Dendritic cell treated with granulocyte-macrophage colony-stimulating factor and Interleukin-4, amounts not matched to agents 40 ng/mL and 50 ng/mL, for 4 days (primary cell): ENCODE measurements at regions not wholly inside any gene's neighbourhood (a gene's known extent, or its start where the extent isn't known, plus 50 kb on each side); places are given as distances from the start of the nearest gene placed in this dataset.

Source experiments
- H3K27ac Mint-ChIP-seq: one replicate; pipeline ENCODE4 v1.8.0; 2022; ENCODE audit warnings: mild to moderate bottlenecking, mixed read lengths
- H3K27me3 Mint-ChIP-seq: one replicate; pipeline ENCODE4 v1.8.0; 2022; ENCODE audit warnings: mild to moderate bottlenecking, mixed read lengths
- H3K36me3 Mint-ChIP-seq: one replicate; pipeline ENCODE4 v1.8.0; 2022; ENCODE audit warnings: low read depth, mixed read lengths
- H3K4me1 Mint-ChIP-seq: one replicate; pipeline ENCODE4 v1.8.0; 2022; ENCODE audit warnings: low read depth, mixed read lengths
- H3K4me3 Mint-ChIP-seq: one replicate; pipeline ENCODE4 v1.8.0; 2022; ENCODE audit warnings: mild to moderate bottlenecking, moderate library complexity, mixed read lengths
- H3K9me3 Mint-ChIP-seq: one replicate; pipeline ENCODE4 v1.8.0; 2022; ENCODE audit warnings: mixed read lengths
- intact Hi-C: fragments of 100-400 bp; cut with micrococcal nuclease; formaldehyde crosslinking; loops from one replicate; pipeline ENCODE4 v1.15.0; 2022

- Mint-ChIP-seq H3K4me1 (peaks cover 9% of the 10 kb centered on the region), H3K27ac (no peak overlapping the region), H3K27me3 (no peaks in the 10 kb centered on the region), H3K4me3 (no peak overlapping the region), H3K36me3 (no peaks in the 10 kb centered on the region), H3K9me3 (peaks cover 2% of the 10 kb centered on the region)
- intact Hi-C loops: no loop called here
Observed at GRCh38 chr6:74611220-74611619, 594.6 kb downstream of the COL12A1 start.

GRCh38 chr6:74610352-74610751, 595.5 kb downstream of the COL12A1 start:
- H3K27ac Mint-ChIP-seq: no peak overlapping the region
- no peak overlapping the region for H3K4me3 Mint-ChIP-seq
- peaks cover 12% of the 10 kb centered on the region for H3K4me1 Mint-ChIP-seq
- no peaks in the 10 kb centered on the region for H3K9me3 Mint-ChIP-seq
- intact Hi-C loops: no loop called here
- H3K36me3 Mint-ChIP-seq: no peaks in the 10 kb centered on the region
- no peaks in the 10 kb centered on the region for H3K27me3 Mint-ChIP-seq

GRCh38 chr6:74609871-74610270, 596.0 kb downstream of the COL12A1 start:
- Mint-ChIP-seq H3K36me3 (no peaks in the 10 kb centered on the region), H3K9me3 (no peaks in the 10 kb centered on the region), H3K27me3 (no peaks in the 10 kb centered on the region), H3K4me1 (peaks cover 12% of the 10 kb centered on the region), H3K4me3 (no peak overlapping the region), H3K27ac (no peak overlapping the region)
- intact Hi-C loops: no loop called here

GRCh38 chr6:74607934-74608333, 597.9 kb downstream of the COL12A1 start:
- Mint-ChIP-seq H3K27me3 (no peaks in the 10 kb centered on the region), H3K4me1 (peaks cover 12% of the 10 kb centered on the region), H3K27ac (no peak overlapping the region), H3K4me3 (no peak overlapping the region), H3K36me3 (no peaks in the 10 kb centered on the region), H3K9me3 (no peaks in the 10 kb centered on the region)
- intact Hi-C loops: no loop called here

- Mint-ChIP-seq H3K27ac (no peak overlapping the region), H3K36me3 (no peaks in the 10 kb centered on the region), H3K9me3 (no peaks in the 10 kb centered on the region), H3K27me3 (no peaks in the 10 kb centered on the region), H3K4me3 (no peak overlapping the region), H3K4me1 (peaks cover 12% of the 10 kb centered on the region)
- intact Hi-C loops: no loop called here
Observed at GRCh38 chr6:74607468-74607867, 598.4 kb downstream of the COL12A1 start.

GRCh38 chr6:74606582-74607071, 599.2 kb downstream of the COL12A1 start:
- intact Hi-C loops: no loop called here
- Mint-ChIP-seq H3K27ac (no peak overlapping the region), H3K27me3 (no peaks in the 10 kb centered on the region)

GRCh38 chr6:74605922-74606581, 599.8 kb downstream of the COL12A1 start:
- Mint-ChIP-seq H3K4me1 (peaks cover 12% of the 10 kb centered on the region), H3K4me3 (no peak overlapping the region), H3K36me3 (no peaks in the 10 kb centered on the region), H3K27me3 (no peaks in the 10 kb centered on the region), H3K27ac (no peak overlapping the region), H3K9me3 (no peaks in the 10 kb centered on the region)
- intact Hi-C loops: no loop called here

More at GRCh38 chr6:74606582-74607071, 599.2 kb downstream of the COL12A1 start:
- no peaks in the 10 kb centered on the region for H3K9me3 Mint-ChIP-seq
- H3K36me3 Mint-ChIP-seq: no peaks in the 10 kb centered on the region
- H3K4me3 Mint-ChIP-seq: no peak overlapping the region
- peaks cover 12% of the 10 kb centered on the region for H3K4me1 Mint-ChIP-seq

GRCh38 chr6:74604279-74604678, 601.6 kb downstream of the COL12A1 start:
- Mint-ChIP-seq H3K9me3 (no peaks in the 10 kb centered on the region), H3K27me3 (no peaks in the 10 kb centered on the region)
- intact Hi-C loops: no loop called here

GRCh38 chr6:74603322-74604076, 602.4 kb downstream of the COL12A1 start:
- H3K27me3 Mint-ChIP-seq: no peaks in the 10 kb centered on the region
- no peaks in the 10 kb centered on the region for H3K36me3 Mint-ChIP-seq
- peaks cover 12% of the 10 kb centered on the region for H3K4me1 Mint-ChIP-seq
- no peak overlapping the region for H3K4me3 Mint-ChIP-seq
- intact Hi-C loops: no loop called here
- H3K9me3 Mint-ChIP-seq: no peaks in the 10 kb centered on the region
- no peak overlapping the region for H3K27ac Mint-ChIP-seq

More at GRCh38 chr6:74604279-74604678, 601.6 kb downstream of the COL12A1 start:
- H3K27ac Mint-ChIP-seq: no peak overlapping the region
- H3K4me3 Mint-ChIP-seq: no peak overlapping the region
- H3K4me1 Mint-ChIP-seq: peaks cover 12% of the 10 kb centered on the region
- no peaks in the 10 kb centered on the region for H3K36me3 Mint-ChIP-seq

- H3K36me3 Mint-ChIP-seq: no peaks in the 10 kb centered on the region
Observed at GRCh38 chr6:74602206-74602605, 603.6 kb downstream of the COL12A1 start.

GRCh38 chr6:74598462-74599393, 607.1 kb downstream of the COL12A1 start:
- H3K9me3 Mint-ChIP-seq: no peaks in the 10 kb centered on the region
- H3K4me3 Mint-ChIP-seq: no peak overlapping the region
- no peaks in the 10 kb centered on the region for H3K4me1 Mint-ChIP-seq
- no peaks in the 10 kb centered on the region for H3K36me3 Mint-ChIP-seq
- intact Hi-C loops: no loop called here
- no peak overlapping the region for H3K27ac Mint-ChIP-seq
- no peaks in the 10 kb centered on the region for H3K27me3 Mint-ChIP-seq

More at GRCh38 chr6:74602206-74602605, 603.6 kb downstream of the COL12A1 start:
- H3K9me3 Mint-ChIP-seq: no peaks in the 10 kb centered on the region
- H3K27ac Mint-ChIP-seq: no peak overlapping the region
- no peak overlapping the region for H3K4me3 Mint-ChIP-seq
- no peaks in the 10 kb centered on the region for H3K27me3 Mint-ChIP-seq
- peaks cover 12% of the 10 kb centered on the region for H3K4me1 Mint-ChIP-seq
- intact Hi-C loops: no loop called here

GRCh38 chr6:74597840-74598239, 608.0 kb downstream of the COL12A1 start:
- Mint-ChIP-seq H3K9me3 (no peaks in the 10 kb centered on the region), H3K27me3 (no peaks in the 10 kb centered on the region), H3K4me3 (no peak overlapping the region), H3K36me3 (no peaks in the 10 kb centered on the region), H3K4me1 (no peaks in the 10 kb centered on the region), H3K27ac (no peak overlapping the region)
- intact Hi-C loops: no loop called here

GRCh38 chr6:74597266-74597665, 608.6 kb downstream of the COL12A1 start:
- intact Hi-C loops: no loop called here
- H3K4me3 Mint-ChIP-seq: no peak overlapping the region
- no peaks in the 10 kb centered on the region for H3K9me3 Mint-ChIP-seq
- no peak overlapping the region for H3K27ac Mint-ChIP-seq
- H3K36me3 Mint-ChIP-seq: no peaks in the 10 kb centered on the region
- no peaks in the 10 kb centered on the region for H3K4me1 Mint-ChIP-seq
- H3K27me3 Mint-ChIP-seq: no peaks in the 10 kb centered on the region

GRCh38 chr6:74596588-74596987, 609.3 kb downstream of the COL12A1 start:
- H3K27ac Mint-ChIP-seq: no peak overlapping the region
- H3K36me3 Mint-ChIP-seq: no peaks in the 10 kb centered on the region
- H3K4me3 Mint-ChIP-seq: no peak overlapping the region
- H3K9me3 Mint-ChIP-seq: no peaks in the 10 kb centered on the region
- no peaks in the 10 kb centered on the region for H3K27me3 Mint-ChIP-seq
- intact Hi-C loops: no loop called here
- no peaks in the 10 kb centered on the region for H3K4me1 Mint-ChIP-seq
